KG1 (cell line): ENCODE measurements at regions not wholly inside any gene's neighbourhood (a gene's known extent, or its start where the extent isn't known, plus 50 kb on each side); places are given as distances from the start of the nearest gene placed in this dataset.
"Not testable (repeated sequence)": the region's sequence is repeated elsewhere in the genome, so short reads cannot be mapped to it uniquely, and the experiment has no call there.

Experiments used
- DNase-seq: peaks from one replicate; lab custom pipeline; 2025; lab: John Stamatoyannopoulos, UW

- DNase-seq: no peak
Observed at GRCh38 chr11:112650527-112650926, 310.7 kb upstream of the NCAM1 start.

- no peak for DNase-seq
Observed at GRCh38 chr11:112651386-112651785, 309.8 kb upstream of the NCAM1 start.

GRCh38 chr11:112652786-112653390 is 308.3 kb upstream of the NCAM1 start:
- no peak for DNase-seq

GRCh38 chr11:112655371-112655770 is 305.8 kb upstream of the NCAM1 start:
- no peak for DNase-seq

GRCh38 chr11:112656772-112657428 is 304.3 kb upstream of the NCAM1 start:
- DNase-seq: no peak

GRCh38 chr11:112658431-112658878 is 302.8 kb upstream of the NCAM1 start:
- no peak for DNase-seq

GRCh38 chr11:112661146-112661545 is 300.1 kb upstream of the NCAM1 start:
- DNase-seq: no peak

GRCh38 chr11:112661571-112661970 is 299.6 kb upstream of the NCAM1 start:
- DNase-seq: no peak

GRCh38 chr11:112662554-112662953 is 298.7 kb upstream of the NCAM1 start:
- DNase-seq: no peak

GRCh38 chr11:112663947-112664634 is 297.1 kb upstream of the NCAM1 start:
- DNase-seq: no peak

- DNase-seq: no peak
Observed at GRCh38 chr11:112665291-112665690, 295.9 kb upstream of the NCAM1 start.

- no peak for DNase-seq
Observed at GRCh38 chr11:112666253-112666652, 295.0 kb upstream of the NCAM1 start.

- DNase-seq: no peak
Observed at GRCh38 chr11:112670806-112671570, 290.2 kb upstream of the NCAM1 start.

GRCh38 chr11:112673401-112673800 is 287.8 kb upstream of the NCAM1 start:
- not testable (repeated sequence) for DNase-seq

GRCh38 chr11:112685111-112685510 is 276.1 kb upstream of the NCAM1 start:
- no peak for DNase-seq

GRCh38 chr11:112689851-112690250 is 271.4 kb upstream of the NCAM1 start:
- no peak for DNase-seq

GRCh38 chr11:112693781-112694180 is 267.4 kb upstream of the NCAM1 start:
- no peak for DNase-seq

- DNase-seq: no peak
Observed at GRCh38 chr11:112694245-112694644, 267.0 kb upstream of the NCAM1 start.

GRCh38 chr11:112694813-112695212 is 266.4 kb upstream of the NCAM1 start:
- DNase-seq: no peak

GRCh38 chr11:112697391-112698178 is 263.6 kb upstream of the NCAM1 start:
- no peak for DNase-seq

- DNase-seq: no peak
Observed at GRCh38 chr11:112705148-112705547, 256.1 kb upstream of the NCAM1 start.

- no peak for DNase-seq
Observed at GRCh38 chr11:112706863-112707262, 254.4 kb upstream of the NCAM1 start.
